ENCODE measurements at regions not wholly inside any gene's neighbourhood (a gene's known extent, or its start where the extent isn't known, plus 50 kb on each side); places are given as distances from the start of the nearest gene placed in this dataset.

GRCh38 chr11:95306801-95307200, 75.8 kb upstream of the SESN3 start:
- Histone ChIP-seq H3K27me3 (replicated peaks in 1 of 4; ENCODE audit: control insufficient read depth in 3 of 4, extremely low read depth in 1 of 4, insufficient read depth in 3 of 4, low read length in 3 of 4) (no peaks in the 10 kb centered on the region; a peak in 1 of 7 replicates), H3K4me3 (ENCODE audit: extremely low read depth in 1 of 4, insufficient read depth in 2 of 4, low read depth in 3 of 4, low read length in 4 of 4) (no peak overlapping the region), H2BK20ac (ENCODE audit: low read length) (no peak overlapping the region), H2BK5ac (ENCODE audit: low read depth, low read length) (no peak overlapping the region), H2BK15ac (ENCODE audit: low read length) (no peak overlapping the region), H3K14ac (ENCODE audit: insufficient read length) (no peak overlapping the region), H4K91ac (replicated peaks; ENCODE audit: insufficient read length, low read length) (no peak overlapping the region), H4K8ac (ENCODE audit: extremely low read depth, insufficient read depth, low read length) (no peak overlapping the region), H3K23ac (ENCODE audit: insufficient read length) (no peak overlapping the region), H2AFZ (ENCODE audit: low read length) (no peak overlapping the region), H3K4ac (replicated peaks; ENCODE audit: insufficient read length, low read depth, low read length) (no peak overlapping the region), H3K9me3 (ENCODE audit: insufficient read depth in 2 of 2, low read depth in 1 of 2, low read length in 1 of 2) (no peaks in the 10 kb centered on the region), H3K4me2 (ENCODE audit: insufficient read depth in 1 of 2, low read depth in 2 of 2, low read length in 2 of 2) (no peak overlapping the region), H3K79me2 (ENCODE audit: control insufficient read depth in 1 of 2, insufficient read depth in 2 of 2, low read length in 2 of 2) (no peaks in the 10 kb centered on the region), H2BK12ac (ENCODE audit: low read depth, low read length) (no peak overlapping the region), H3K56ac (replicated peaks; ENCODE audit: insufficient read length, low read depth, low read length) (no peak overlapping the region), H3K23me2 (ENCODE audit: low read depth, low read length) (no peaks in the 10 kb centered on the region), H2BK120ac (replicated peaks; ENCODE audit: low read depth, low read length) (no peak overlapping the region), H3K27ac (ENCODE audit: low read depth, low read length) (no peak overlapping the region), H3K9ac (replicated peaks in 1 of 4; ENCODE audit: extremely low read depth in 1 of 4, low read depth in 3 of 4, low read length in 3 of 4) (no peak overlapping the region), H2AK5ac (ENCODE audit: low read depth, low read length) (no peak overlapping the region), H3K4me1 (replicated peaks in 1 of 4; ENCODE audit: control insufficient read depth in 3 of 4, insufficient read depth in 4 of 4, low read length in 3 of 4) (peaks cover 0 to 6% (median 2%) of the 10 kb centered on the region in 4 experiments; a peak in 3 of 7 replicates), H3K18ac (ENCODE audit: extremely low read depth, low read length) (no peak overlapping the region), H3K36me3 (ENCODE audit: control insufficient read depth in 2 of 4, insufficient read depth in 4 of 4, low read length in 3 of 4) (no peaks in the 10 kb centered on the region), H4K5ac (ENCODE audit: insufficient read length, low read depth, low read length) (no peak overlapping the region), H4K20me1 (replicated peaks in 1 of 2; ENCODE audit: control insufficient read depth in 1 of 2, insufficient read depth in 2 of 2, low read length in 2 of 2) (no peaks in the 10 kb centered on the region), H3K79me1 (ENCODE audit: low read depth, low read length) (no peaks in the 10 kb centered on the region)
- no peak for FAIRE-seq
- WGBS, 2 experiments (ENCODE audit: extremely low coverage in 1 of 2, insufficient coverage in 1 of 2, insufficient read length in 1 of 2, insufficient replicate concordance in 2 of 2, low coverage in 1 of 2, low lambda C conversion rate in 2 of 2, missing lambda C conversion rate in 1 of 2) = 89% methylated on average over 1 of the region's 1 CpG; no CpG with 5 or more reads in 1 of the 2 experiments
- no peak for DNase-seq (ENCODE audit: low read depth in 1 of 2, low spot score in 2 of 2)
- TF ChIP-seq PHF8 (conservative IDR thresholded peaks at IDR 0.05; ENCODE audit: low read depth, low read length) (no peak), CHD2 (IDR thresholded peaks at IDR 0.05; ENCODE audit: low read length) (no peak), POU5F1 (IDR thresholded peaks at IDR 0.05; ENCODE audit: low read depth, low read length) (no peak), HDAC6 (IDR thresholded peaks at IDR 0.05; ENCODE audit: low read depth, low read length) (no peak), BRCA1 (IDR thresholded peaks at IDR 0.05; ENCODE audit: low read depth, low read length) (no peak), GABPA (IDR thresholded peaks at IDR 0.05; ENCODE audit: borderline replicate concordance, insufficient read depth, low read length) (no peak)
- CTCF ChIA-PET (ENCODE audit: partially characterized antibody) = interaction anchor here (0.6 to 1.6 kb wide), 7 partner anchors 49 to 343 kb away, joined by 3 to 4 read pairs (median 4); no protein-coding TSS in a partner anchor
- POLR2A ChIA-PET (ENCODE audit: partially characterized antibody) = interaction anchor here (0.6 kb wide), 1 partner anchor 32 kb away, joined by 4 read pairs; no protein-coding TSS in a partner anchor
